Subcutaneous abdominal adipose tissue (tissue), 5 donors: ENCODE measurements at regions not wholly inside any gene's neighbourhood (a gene's known extent, or its start where the extent isn't known, plus 50 kb on each side); places are given as distances from the start of the nearest gene placed in this dataset.

Experiments used
- H3K27ac ChIP-seq: one replicate; pipeline ENCODE4 v1.7.0; 2013; ENCODE audit warnings: low read depth, mild to moderate bottlenecking, inconsistent platforms, low read length, moderate library complexity
- H3K27me3 ChIP-seq, 5 donors: one replicate each; pipeline ENCODE4 v1.7.0; 2013; ENCODE audit warnings: low read length in 5 of 5, inconsistent platforms in 1 of 5; ENCODE audit not compliant: control insufficient read depth in 5 of 5, insufficient read depth in 4 of 5
- H3K36me3 ChIP-seq, 5 donors: one replicate each; pipeline ENCODE4 v1.7.0; 2013; ENCODE audit warnings: low read length in 5 of 5; ENCODE audit not compliant: control insufficient read depth in 5 of 5, insufficient read depth in 5 of 5
- H3K4me1 ChIP-seq, 5 donors: one replicate each; pipeline ENCODE4 v1.7.0; 2013; ENCODE audit warnings: low read length in 5 of 5, mild to moderate bottlenecking in 3 of 5, moderate library complexity in 1 of 5; ENCODE audit not compliant: control insufficient read depth in 5 of 5, insufficient read depth in 5 of 5
- H3K4me3 ChIP-seq, 5 donors: one replicate each; pipeline ENCODE4 v1.7.0; 2013; ENCODE audit warnings: low read length in 5 of 5, low read depth in 1 of 5
- H3K9ac ChIP-seq, 5 donors: one replicate each; pipeline ENCODE4 v1.7.0; 2013; ENCODE audit warnings: low read length in 5 of 5, mild to moderate bottlenecking in 4 of 5, moderate library complexity in 3 of 5
- H3K9me3 ChIP-seq, 5 donors: one replicate each; pipeline ENCODE4 v1.7.0; 2013; ENCODE audit warnings: low read length in 5 of 5; ENCODE audit not compliant: control insufficient read depth in 5 of 5
- donor health status: healthy.
- donor health status: healthy.
- donor health status: healthy.
- donor health status: healthy.
- donor health status: healthy.

GRCh38 chr1:5758000-5758858, 234.0 kb downstream of the NPHP4 start:
- no peaks in the 10 kb centered on the region for H3K4me1 ChIP-seq
- no peak overlapping the region for H3K4me3 ChIP-seq
- no peaks in the 10 kb centered on the region for H3K36me3 ChIP-seq
- H3K9ac ChIP-seq = no peak overlapping the region
- peaks cover 0 to 9% (median 2%) of the 10 kb centered on the region in 5 donors for H3K9me3 ChIP-seq
- no peak overlapping the region for H3K27ac ChIP-seq
- H3K27me3 ChIP-seq = peaks cover 6 to 21% (median 12%) of the 10 kb centered on the region in 5 donors

DNA sequence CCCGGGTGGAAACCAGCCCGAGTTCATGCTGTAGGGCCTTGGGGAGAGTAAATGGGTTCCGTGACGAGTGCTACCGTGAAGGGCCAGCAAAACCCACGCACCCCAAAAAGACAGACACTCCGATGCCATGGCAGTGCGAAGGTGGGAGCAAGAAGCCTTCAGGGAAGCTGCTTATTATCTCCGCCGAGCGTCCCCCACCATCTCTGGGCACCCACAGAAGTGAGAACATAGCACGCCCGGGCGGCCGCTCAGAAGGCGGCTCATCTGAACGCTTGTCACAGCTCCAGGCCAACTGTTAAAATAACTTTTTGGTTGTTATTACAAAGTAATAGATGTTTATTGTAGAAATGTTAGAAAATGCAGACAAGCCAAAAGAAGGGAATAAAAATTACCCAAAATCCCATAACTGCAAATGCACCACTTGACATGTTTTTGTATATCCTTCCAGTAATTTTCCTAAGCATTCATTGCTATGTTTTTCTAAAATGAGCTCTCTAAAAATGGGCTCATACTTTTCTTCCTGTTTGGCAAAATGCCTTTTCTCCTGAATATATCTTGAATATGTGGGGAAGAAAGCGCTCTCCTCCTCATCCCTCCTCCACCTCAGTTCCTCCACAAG, 234.9 kb downstream of the NPHP4 start:
- Histone ChIP-seq H3K36me3 (no peaks in the 10 kb centered on the region), H3K9ac (no peak overlapping the region), H3K9me3 (peaks cover 0 to 6% (median 0%) of the 10 kb centered on the region in 5 donors), H3K4me1 (no peaks in the 10 kb centered on the region), H3K27me3 (peaks cover 9 to 21% (median 12%) of the 10 kb centered on the region in 5 donors), H3K27ac (no peak overlapping the region), H3K4me3 (no peak overlapping the region)

- H3K4me3 ChIP-seq = no peak overlapping the region
- no peak overlapping the region for H3K27ac ChIP-seq
- peaks cover 0 to 2% (median 0%) of the 10 kb centered on the region in 5 donors for H3K4me1 ChIP-seq
- H3K27me3 ChIP-seq = peaks cover 9 to 21% (median 14%) of the 10 kb centered on the region in 5 donors
- no peak overlapping the region for H3K9ac ChIP-seq
- peaks cover 0 to 6% (median 0%) of the 10 kb centered on the region in 5 donors for H3K9me3 ChIP-seq
- H3K36me3 ChIP-seq = no peaks in the 10 kb centered on the region
Observed at GRCh38 chr1:5756434-5757186, 235.6 kb downstream of the NPHP4 start.

GRCh38 chr1:5755552-5756125, 236.6 kb downstream of the NPHP4 start:
- Histone ChIP-seq H3K36me3 (no peaks in the 10 kb centered on the region), H3K27ac (no peak overlapping the region), H3K4me3 (no peak overlapping the region), H3K9me3 (peaks cover 0 to 6% (median 0%) of the 10 kb centered on the region in 5 donors), H3K4me1 (peaks cover 0 to 7% (median 0%) of the 10 kb centered on the region in 5 donors), H3K9ac (no peak overlapping the region), H3K27me3 (peaks cover 9 to 21% (median 14%) of the 10 kb centered on the region in 5 donors)

DNA sequence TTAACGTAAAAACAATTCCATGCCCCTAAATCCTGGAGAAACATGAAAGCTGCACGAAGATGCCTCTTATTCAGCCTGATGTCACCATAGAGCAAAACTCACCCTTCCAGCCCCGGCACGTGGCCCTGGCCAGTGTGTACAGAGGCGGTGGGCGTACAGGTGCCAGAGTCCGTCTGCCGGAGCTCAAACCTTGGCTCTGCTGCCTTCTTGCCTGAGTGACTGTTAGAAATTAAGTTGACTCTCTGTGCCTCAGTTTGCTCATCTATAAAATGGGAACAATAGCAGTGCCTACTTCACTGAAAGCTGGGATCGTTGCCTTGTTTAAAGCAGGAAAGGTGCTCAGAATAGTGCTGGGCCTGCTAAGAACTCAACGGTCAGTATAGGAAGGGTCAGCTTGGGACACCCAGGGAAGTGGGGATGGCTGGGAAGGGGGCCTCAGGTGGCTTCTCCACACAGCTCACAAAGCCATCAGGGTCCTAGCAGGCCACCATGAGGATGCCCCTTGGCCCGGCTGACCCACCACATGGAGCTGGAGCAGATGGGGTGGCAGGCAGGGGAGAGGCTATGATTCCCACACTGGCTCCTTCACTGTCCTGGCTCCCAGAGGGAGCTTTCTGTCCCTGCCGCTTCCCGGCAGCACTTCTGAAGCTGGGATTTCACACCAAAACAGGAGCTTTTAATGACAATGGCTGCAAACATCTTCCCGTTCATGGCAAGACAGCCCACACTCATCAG, 237.2 kb downstream of the NPHP4 start:
- Histone ChIP-seq H3K4me3 (no peak overlapping the region), H3K36me3 (no peaks in the 10 kb centered on the region), H3K4me1 (peaks cover 0 to 7% (median 0%) of the 10 kb centered on the region in 5 donors), H3K27me3 (peaks cover 9 to 23% (median 16%) of the 10 kb centered on the region in 5 donors), H3K27ac (no peak overlapping the region), H3K9me3 (no peaks in the 10 kb centered on the region), H3K9ac (no peak overlapping the region)

DNA sequence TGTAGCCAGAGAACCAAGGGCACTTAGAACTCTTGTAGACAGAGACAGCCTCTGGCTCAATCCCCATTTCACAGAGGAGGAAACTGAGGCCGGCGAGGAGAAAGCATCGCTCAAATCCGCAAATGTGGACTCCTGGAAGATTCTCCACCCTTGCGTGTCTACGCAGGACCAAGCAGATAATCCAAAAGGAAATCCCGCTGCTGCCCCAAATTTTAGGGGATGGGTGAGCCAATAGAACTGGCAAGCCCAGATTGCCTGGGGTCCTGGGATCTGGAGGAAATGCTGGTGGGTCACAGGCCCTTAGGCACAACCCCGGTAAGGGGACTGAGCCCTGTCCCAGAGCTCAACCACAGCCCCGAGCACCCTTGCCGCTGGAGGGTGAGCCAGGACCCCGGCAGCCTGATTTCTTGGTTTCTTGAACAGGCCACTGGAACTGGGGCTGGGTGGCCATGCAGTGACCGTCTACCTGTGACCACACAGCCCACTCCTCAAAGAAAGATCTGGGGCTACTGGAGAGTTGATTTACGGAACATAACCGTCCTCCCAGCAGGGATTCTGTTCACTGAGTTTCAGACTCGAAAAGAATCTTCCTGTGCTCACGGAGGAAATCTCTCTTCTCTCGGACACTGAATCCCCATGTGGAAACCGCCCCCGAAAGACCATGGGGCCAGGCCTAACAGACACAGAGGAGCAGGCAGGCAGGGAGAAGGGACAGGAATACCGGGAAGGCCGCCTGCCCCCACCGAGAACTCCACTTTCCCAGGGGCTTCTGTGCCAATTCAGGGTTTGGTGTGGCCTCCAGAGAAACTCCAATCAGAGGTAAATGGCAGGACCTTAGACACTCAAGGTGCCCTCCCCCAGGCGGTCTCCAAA, 238.4 kb downstream of the NPHP4 start:
- peaks cover 0 to 7% (median 0%) of the 10 kb centered on the region in 5 donors for H3K4me1 ChIP-seq
- H3K27ac ChIP-seq = no peak overlapping the region
- no peak overlapping the region for H3K9ac ChIP-seq
- peaks cover 15 to 22% (median 19%) of the 10 kb centered on the region in 5 donors for H3K27me3 ChIP-seq
- no peak overlapping the region for H3K4me3 ChIP-seq
- no peaks in the 10 kb centered on the region for H3K9me3 ChIP-seq
- no peaks in the 10 kb centered on the region for H3K36me3 ChIP-seq

GRCh38 chr1:5752746-5753548, 239.3 kb downstream of the NPHP4 start:
- Histone ChIP-seq H3K27ac (no peak overlapping the region), H3K4me1 (peaks cover 0 to 7% (median 0%) of the 10 kb centered on the region in 5 donors), H3K4me3 (no peak overlapping the region), H3K36me3 (no peaks in the 10 kb centered on the region), H3K9ac (no peak overlapping the region), H3K27me3 (peaks cover 14 to 28% (median 25%) of the 10 kb centered on the region in 5 donors), H3K9me3 (no peaks in the 10 kb centered on the region)
